G401.6 (cell line): ENCODE measurements at regions not wholly inside any gene's neighbourhood (a gene's known extent, or its start where the extent isn't known, plus 50 kb on each side); places are given as distances from the start of the nearest gene placed in this dataset.
"Not testable (repeated sequence)": the region's sequence is repeated elsewhere in the genome, so short reads cannot be mapped to it uniquely, and the experiment has no call there.

Experiments used
- FAIRE-seq: peaks from 2 replicates; lab custom pipeline; 2012; peaks lifted over from hg19 to GRCh38; lab: Jason Lieb, UNC

DNA sequence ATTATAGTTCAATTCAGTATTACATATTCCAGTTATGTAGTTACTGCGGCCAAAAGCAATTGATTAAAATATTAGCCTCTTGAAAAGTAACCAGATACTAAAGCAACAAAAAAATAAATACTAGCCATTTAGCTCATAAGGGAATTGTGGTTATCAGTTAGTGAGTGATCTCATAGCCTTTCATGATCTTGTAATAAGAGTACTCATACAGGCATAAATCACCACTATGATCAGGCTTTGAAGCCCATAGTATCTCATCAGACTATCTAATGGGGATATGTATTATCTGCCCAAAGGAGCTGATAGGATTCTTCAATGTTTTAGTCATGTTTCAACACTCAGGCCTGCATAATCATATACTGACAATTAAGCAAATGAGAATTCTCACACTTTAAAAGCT is 184.1 kb upstream of the CCDC54 start:
- FAIRE-seq: no peak

DNA sequence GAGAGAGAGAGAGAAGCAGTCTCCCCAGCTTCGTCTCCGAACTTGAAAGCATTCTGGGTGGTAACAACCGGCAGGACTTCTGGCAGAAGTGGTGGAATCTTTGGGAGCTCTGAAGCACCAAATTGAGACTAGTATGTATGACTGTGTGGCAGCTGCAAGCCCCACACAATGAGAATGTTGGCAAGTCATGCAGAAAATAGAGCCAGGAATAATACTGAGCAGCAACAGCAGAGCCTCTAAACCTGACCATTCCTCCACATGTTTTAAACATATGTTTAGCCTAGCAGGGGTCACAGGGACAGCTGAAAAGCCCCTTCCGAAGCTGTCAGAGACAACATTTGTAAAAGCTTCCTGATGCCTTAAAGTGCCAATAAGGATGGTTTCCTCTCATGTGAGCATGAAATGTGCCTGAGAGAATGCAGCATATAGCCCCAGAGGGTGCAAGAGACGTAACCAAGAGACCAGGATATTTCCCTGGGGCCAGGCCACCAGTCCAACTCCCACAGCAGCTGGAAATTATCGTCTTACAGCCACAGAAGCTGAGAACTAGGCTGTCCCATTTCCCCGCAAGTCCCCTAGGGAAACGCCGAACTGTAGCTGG is 178.6 kb upstream of the CCDC54 start:
- FAIRE-seq: no peak

DNA sequence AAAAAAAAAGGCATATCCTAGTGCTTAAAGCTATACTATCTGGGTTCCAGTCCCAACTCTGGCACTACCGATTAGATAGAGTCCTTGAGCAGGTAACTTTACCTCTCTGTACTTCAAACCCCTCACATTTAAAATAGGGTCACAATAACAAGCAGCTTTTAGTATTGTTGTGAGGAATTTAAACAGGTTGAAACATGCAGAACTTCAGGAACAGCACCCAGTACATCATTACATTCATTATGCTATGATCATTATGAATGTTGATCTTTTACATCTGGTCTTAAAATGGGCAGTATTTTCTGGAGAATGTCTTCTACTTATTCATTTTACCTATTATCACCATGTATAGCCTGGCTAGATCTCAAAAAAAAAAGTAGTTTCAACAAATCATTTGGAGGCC is 176.1 kb upstream of the CCDC54 start:
- no peak for FAIRE-seq

DNA sequence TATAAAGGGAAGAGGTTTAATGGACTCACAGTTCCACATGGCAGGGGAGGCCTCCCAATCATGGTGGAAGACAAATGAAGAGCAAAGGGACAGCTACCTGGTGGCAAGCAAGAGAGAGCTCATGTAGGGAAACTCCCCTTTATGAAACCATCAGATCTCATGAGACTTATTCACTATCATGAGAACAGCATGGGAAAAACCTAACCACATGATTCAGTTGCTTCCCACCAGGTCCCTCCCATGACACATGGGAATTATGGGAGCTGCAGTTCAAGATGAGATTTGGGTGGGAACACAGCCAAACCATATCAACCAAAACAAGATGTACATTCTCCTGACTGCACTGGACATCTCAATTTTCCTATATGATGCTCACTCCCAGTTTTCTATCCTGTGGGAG is 174.4 kb upstream of the CCDC54 start:
- not testable (repeated sequence) for FAIRE-seq

DNA sequence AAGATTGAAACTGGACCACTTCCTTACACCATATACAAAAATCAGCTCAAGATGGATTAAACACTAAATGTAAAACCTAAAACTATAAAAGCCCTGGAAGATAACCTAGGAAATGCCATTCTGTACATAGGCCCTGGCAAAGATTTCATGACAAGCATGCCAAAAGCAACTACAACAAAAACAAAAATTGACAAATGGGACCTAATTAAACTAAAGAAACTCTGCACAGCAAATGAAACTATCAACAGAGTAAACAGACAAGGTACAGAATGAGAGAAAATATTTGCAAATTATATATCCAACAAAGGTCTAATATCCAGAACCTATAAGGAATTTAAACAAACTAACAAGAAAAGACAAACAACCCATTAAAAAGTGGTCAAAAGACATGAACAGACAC is 173.1 kb upstream of the CCDC54 start:
- FAIRE-seq: no peak

DNA sequence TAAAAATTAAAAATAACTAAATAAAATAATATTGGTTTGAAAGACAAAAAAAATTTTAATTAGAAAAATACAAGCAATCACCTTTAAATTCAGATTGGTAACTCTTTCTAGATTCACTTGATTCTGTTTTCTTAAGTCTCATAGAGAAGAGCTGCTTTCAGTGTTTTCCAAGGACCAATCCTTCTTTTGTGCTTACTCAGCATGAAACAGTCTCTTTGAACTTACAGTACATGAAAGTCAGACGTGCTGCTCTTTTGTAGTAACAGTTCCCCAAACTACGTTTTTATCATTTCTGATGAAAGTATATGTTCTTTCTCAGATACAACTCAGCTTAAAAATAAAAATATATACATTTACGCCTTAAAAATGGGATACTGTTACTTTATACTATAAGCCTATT is 171.9 kb upstream of the CCDC54 start:
- FAIRE-seq: no peak

DNA sequence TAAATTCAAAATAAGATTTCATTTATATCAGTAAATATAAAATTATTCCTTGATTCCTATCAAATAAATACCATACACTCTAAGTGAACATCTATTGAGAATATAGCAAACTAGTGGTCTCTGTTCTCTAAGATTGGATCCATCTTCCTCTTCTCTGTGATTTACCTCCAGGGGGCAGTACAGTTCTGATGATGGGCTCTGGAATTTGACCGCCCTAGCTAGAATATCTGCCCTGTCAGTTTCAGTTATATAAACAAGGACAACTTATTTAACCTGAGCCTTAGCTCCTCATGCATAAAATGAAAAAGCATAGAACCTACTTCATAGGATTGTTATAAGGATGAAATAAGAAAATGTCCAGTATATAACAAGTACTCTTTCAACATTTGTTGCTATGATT is 171.1 kb upstream of the CCDC54 start:
- FAIRE-seq: no peak

DNA sequence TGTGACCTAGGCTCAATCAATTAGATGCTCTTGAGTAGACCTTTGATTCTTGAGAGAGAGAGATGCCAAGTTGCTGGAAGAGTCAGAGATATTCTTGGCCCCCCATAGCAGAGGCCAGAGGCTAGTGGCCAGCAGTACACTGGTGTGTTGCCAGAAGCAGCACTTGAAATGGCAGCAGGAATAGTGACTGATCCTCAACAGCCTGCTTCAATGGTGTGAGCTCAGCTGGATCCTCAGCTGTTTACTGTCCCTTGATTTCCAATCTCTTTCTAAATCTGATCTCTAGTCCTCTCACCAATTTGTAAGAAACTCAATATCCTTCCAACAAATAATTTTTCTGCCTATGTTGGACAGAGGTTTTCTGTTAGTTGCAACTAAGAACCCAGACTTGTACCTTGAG is 170.3 kb upstream of the CCDC54 start:
- FAIRE-seq: no peak

DNA sequence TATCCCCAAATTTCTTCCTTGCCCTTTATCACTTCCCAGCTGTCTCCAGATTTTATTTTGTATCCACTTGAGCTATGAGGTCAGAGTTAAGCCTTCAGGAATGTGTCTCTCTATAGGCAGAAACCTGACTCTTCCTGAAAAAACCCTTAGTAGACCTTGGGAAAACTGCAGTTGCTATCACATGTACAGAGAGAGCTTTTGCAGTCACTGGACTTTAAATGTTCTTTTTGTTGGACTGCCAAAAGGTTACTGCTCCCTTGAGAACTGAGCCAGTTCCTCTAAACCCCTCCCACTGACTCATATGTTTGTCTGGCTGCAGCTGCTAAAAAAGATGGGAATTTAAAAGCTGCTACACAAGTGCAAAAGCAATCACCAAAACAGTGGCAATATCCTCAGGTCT is 169.1 kb upstream of the CCDC54 start:
- no peak for FAIRE-seq

DNA sequence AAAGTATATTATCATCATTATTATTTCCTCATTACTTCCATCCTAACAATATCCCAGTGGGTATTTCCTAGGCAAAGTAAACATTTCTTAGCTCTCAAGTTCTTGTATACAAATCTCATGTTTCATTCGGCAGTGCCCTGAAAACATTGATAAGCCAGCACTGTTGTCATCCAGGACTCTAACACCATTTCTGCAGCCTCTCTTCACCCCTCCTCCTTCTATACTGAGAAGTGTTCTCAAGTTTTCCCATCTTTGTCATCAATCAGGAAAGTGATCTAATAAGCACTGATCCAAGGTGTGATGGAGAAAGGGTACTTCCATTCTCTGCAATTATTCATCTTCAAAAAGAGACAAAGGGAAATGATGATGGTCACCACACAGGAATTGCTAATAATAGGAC is 168.4 kb upstream of the CCDC54 start:
- no peak for FAIRE-seq

DNA sequence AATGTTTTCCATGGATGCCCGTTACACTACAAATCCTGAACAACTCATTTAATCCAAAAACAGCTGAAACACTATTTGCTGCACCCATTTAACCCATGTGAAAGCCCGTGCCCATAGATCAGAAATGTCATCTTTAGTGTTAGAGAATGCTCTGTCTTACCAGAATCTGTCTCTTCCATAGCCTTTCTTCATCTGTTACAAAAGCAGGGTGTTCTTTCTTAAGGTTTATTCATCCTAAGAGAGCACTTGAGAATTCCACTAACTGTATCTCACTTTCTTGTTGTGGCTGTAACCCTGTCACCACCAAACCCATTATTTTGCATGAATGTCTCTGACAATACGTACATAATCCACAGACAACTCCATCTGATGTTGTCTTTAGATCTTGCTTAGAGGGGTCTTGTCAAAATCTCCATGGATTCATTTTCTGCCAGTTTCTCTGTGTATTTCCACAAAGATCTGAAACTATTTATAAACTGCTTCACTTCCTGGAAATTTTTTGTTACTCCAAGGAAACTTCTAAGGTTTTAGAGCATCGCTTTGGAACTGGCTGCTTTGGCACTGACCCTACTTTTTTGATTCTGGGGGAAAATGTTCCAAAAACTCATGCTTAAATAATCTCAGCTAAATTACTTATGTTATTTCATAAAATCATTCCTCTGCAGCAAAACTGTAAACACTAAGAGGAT is 167.8 kb upstream of the CCDC54 start:
- no peak for FAIRE-seq

DNA sequence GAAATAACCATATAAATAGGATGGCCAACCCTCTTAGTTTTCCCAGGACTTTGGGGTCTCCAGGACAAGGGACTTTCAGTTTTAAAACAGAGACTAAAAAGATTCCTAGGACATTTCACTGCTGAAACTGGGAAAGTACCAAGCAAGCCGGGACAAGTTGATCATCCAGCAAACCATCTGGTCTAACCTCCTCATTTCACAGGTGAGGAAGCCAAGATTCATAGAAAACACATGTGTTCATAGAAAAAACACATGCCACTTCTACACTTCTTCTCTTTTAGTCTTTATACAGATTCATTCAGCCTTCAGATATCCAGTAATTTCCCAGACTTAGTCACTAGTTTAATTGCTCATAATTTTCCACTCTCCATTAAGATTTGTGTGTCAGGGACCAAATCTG is 165.6 kb upstream of the CCDC54 start:
- no peak for FAIRE-seq

DNA sequence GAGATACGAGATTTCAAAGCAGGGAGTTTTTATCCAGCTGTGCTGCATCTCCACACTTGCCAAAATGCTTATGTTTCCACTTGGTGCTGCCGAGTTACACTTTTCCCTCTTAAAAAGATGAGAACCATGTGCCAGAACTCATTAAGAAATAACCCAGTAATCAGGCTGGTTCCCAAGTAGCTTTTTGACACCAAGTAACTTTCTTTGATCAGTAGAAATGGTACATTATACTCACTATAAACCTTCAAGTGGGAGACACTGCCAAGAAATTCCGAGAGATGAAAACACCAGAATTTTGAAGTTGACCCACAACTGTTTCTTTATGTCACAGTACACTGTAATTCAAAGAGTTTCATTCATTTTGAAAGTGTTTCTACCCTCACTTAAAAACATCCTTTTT is 164.6 kb upstream of the CCDC54 start:
- FAIRE-seq: no peak

DNA sequence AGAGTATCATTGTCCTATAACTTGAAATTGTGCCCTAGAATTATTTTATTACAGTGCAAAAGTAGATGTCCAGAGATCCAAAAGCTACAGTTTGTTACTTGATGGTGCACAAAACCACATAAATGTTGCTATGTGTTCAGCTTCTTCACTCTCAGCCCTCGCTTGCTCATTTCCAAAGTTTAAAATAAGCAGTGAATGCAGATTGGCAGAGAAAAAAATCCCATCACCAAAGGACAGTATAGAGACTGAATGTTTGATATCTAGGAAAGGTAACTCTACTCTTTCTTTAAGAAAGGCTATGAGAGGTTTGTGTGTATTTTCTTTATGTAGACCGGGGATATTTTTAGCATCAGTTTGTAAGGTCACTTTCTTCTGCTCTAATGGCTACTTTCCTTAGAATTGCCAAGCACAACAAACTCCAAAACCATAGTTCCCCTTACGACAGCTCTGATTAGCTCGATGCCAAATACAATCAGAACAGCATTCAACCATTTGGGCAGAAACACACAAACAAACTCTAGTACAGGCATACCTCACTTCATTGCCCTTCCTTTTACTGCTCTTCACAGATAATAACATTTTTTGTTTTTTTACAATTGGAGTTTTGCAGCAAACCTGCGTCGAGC is 164.1 kb upstream of the CCDC54 start:
- no peak for FAIRE-seq

DNA sequence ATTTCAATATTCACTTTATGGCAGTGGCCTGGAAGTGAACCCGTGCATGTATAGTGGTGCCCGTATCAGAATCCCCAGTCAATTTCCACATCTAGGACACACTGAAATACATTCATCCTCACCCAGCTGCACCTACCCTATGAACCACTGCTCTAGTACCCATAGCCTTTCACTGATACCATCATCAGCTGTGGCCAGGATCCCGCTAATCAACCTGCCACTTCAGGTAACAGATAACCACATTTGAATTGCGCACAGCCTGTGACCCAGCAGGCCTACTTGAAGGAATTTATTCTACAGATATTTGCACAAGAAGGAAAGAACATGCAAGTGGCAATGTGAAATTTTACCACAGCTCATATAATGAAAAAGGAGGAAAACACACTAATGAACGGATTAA is 161.0 kb upstream of the CCDC54 start:
- no peak for FAIRE-seq

DNA sequence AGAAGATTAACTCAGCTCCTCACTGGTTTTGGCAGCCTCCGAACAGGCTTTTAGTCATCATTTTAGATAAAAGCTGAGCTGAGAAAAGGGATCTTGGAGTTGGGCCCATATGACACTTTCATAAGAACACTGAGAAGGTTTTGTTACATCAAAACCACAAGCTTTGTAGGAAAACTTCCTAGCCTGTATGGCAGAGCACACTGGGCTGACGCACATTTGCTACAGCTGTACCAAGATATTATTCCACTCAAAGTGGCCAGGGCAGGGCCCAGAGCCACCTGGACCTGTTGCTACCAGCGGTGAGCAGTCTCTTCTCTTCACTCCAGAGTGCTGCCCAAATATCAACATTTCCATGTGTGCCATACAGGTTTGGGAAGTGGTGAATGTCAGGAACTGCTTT is 160.5 kb upstream of the CCDC54 start:
- FAIRE-seq: no peak

DNA sequence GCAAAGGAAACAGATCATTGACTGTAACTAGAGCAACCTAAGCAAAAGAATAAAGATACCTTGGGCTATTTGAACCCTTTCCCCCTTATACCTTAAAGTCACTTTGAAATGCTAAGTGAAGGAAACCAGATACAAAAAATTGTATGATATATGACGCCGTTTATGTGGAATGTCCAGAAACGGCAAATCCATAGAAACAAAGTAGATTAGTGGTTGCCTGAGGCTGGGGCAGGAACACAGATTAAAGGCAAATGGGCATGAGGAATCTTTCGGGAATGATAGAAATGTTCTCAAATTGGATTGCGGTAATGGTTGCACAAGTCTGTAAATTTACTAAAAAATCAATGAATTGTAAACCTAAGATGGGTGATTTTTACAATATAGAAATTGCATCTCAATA is 160.1 kb upstream of the CCDC54 start:
- no peak for FAIRE-seq

DNA sequence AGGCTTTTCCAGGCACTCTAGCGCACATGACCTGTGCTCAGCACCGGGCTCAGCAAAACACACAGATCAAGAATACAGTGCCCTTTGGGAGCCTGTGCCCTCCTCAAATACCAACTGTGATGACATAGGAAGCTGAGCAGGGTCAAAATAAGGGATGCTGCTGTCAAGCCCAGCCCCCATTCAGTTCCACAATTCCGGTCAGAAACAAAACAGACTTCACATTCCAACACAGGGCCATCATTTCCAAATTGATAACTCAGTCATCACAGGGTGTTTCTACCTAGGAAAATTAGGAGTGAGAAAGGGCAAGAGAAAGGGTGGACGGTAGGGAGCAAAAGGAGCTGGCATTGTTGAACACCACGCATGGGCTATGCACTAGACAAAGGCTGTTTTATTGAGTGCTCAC is 158.4 kb upstream of the CCDC54 start:
- no peak for FAIRE-seq

DNA sequence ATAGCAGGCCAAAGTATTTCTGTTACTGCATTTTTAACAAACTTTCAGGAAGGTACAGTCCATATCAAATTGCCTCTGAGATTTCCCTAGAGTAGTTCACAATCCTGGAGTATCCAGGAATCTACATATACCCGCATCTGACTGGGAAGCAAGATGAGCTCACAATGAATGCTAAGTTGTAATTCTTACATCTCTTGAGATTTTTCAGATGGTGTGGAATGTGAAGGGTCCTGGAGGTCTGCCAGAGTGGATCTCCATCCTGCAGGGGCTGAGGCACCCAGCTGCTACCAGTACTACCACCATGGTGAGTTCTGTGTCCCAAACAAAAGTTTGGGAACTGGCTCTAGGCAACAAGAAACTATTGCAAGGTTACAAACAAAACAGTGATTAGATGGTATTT is 156.7 kb upstream of the CCDC54 start:
- no peak for FAIRE-seq

DNA sequence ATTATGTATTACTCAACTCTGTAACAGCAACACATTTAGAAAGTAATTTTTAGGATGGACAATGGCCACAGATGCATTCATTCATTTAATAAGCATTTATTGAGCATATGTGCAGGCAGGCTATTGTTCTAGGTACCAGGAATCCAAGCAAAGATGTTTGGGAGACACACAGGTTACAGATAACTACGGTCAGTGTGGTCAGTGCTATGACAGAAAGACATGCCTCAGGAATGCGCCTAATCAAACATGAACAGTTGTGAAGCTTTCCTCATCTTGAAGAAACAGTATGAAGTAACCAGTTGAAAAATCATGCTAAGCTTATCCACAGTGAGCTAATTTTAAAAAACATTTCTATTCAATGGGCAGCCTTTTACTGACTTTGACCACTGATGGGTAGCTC is 155.4 kb upstream of the CCDC54 start:
- no peak for FAIRE-seq

DNA sequence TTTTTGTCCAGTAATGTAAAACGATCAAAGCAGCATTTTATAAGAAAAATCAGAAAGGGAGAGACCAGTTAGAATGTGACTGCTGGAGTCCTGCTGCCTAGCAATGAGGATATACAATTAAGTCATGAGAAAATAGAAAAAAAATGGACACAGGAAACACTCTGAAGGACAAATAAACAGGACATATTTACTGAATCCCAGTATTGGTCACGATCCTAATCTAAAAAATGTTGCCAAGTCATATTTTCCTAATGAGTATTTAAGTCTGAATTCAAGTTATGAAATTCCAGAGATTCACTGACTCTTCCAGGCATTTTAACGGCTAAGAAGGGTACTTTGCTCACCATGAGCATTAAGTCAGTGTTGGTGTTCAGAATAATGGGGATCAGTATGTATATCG is 154.3 kb upstream of the CCDC54 start:
- FAIRE-seq: no peak

DNA sequence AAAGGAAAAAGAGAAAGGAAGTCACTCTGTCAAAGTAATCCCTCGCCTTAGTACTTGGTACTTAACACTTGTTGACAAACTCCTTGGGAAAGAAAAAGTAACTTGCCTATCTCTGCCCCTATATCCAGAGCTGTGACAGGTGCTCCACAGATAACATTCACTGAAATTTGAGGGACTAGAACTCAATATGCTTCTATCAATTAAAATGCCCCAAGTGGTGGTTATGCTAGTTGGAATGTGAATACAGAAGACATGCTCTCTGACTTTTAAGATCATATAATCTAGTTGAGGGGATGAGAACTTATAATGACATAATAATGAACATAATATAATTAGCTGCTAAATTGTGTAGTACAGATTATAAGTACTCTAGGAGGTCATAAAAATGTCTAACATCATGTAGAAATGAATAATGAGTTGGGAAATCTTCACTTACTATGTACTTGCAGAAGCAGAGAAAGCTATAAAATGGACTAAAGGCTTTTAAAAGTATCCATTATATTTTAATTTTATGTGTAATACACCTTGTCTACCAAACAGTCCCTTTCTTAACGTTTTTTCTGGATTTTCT is 153.1 kb upstream of the CCDC54 start:
- no peak for FAIRE-seq

DNA sequence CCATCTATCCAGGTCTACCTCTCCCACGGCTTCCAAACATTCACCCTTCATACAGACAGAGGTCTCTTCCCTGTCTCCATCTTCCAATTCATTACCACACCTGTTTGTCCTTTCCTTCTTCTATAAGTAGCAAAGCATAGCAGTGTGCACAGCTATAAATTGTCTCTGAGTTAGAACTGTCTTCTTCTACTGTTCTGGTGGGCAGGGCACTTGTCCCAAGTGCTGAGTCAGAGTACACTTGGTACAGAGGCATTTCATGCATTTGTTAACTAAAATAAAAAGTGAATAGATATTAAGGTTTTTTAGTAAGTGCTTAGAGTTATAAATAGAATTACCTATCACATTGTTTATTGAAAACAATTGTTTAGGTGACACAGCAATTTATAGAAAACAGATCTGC is 150.1 kb upstream of the CCDC54 start:
- no peak for FAIRE-seq

DNA sequence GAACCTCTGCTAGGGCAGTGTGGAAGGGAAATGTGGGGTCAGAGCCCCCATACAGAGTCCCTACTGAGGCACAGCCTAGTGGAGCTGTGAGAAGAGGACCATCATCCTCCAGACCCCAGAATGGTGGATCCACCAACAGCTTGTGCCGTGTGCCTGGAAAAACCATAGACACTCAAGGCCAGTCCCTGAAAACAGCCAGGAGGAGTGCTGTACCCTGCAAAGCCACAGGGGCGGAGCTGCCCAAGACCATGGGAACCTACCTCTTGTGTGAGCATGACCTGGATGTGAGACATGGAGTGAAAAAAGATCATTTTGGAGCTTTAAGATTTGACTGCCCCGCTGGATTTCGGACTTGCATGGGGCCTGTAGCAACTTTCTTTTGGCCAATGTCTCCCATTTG is 143.4 kb upstream of the CCDC54 start:
- not testable (repeated sequence) for FAIRE-seq
